ENCODE measurements at regions not wholly inside any gene's neighbourhood (a gene's known extent, or its start where the extent isn't known, plus 50 kb on each side); places are given as distances from the start of the nearest gene placed in this dataset.

- DNase-seq (ENCODE audit: low spot score), result no peak
Observed at GRCh38 chr13:103794526-103794925, 728.3 kb upstream of the SLC10A2 start.

- no peak for DNase-seq (ENCODE audit: low spot score)
Observed at GRCh38 chr13:103788061-103788652, 721.9 kb upstream of the SLC10A2 start.

- DNase-seq (ENCODE audit: low spot score), result no peak
Observed at GRCh38 chr13:103772576-103772975, 706.4 kb upstream of the SLC10A2 start.

GRCh38 chr13:103762523-103762922, 696.3 kb upstream of the SLC10A2 start:
- DNase-seq (ENCODE audit: low spot score), result no peak

- no peak for DNase-seq (ENCODE audit: low spot score)
Observed at GRCh38 chr13:103759361-103759760, 693.1 kb upstream of the SLC10A2 start.

- no peak for DNase-seq (ENCODE audit: low spot score)
Observed at GRCh38 chr13:103758222-103758621, 692.0 kb upstream of the SLC10A2 start.

GRCh38 chr13:103757361-103757760, 691.1 kb upstream of the SLC10A2 start:
- no peak for DNase-seq (ENCODE audit: low spot score)

- DNase-seq (ENCODE audit: low spot score), result no peak
Observed at GRCh38 chr13:103754783-103755182, 688.6 kb upstream of the SLC10A2 start.

- DNase-seq (ENCODE audit: low spot score), result no peak
Observed at GRCh38 chr13:103734837-103735236, 668.6 kb upstream of the SLC10A2 start.

GRCh38 chr13:103731959-103732358, 665.7 kb upstream of the SLC10A2 start:
- no peak for DNase-seq (ENCODE audit: low spot score)

GRCh38 chr13:103730407-103730806, 664.2 kb upstream of the SLC10A2 start:
- DNase-seq (ENCODE audit: low spot score), result no peak

GRCh38 chr13:103726808-103727207, 660.6 kb upstream of the SLC10A2 start:
- no peak for DNase-seq (ENCODE audit: low spot score)

GRCh38 chr13:103716718-103717117, 650.5 kb upstream of the SLC10A2 start:
- no peak for DNase-seq (ENCODE audit: low spot score)

GRCh38 chr13:103715335-103715734, 649.1 kb upstream of the SLC10A2 start:
- DNase-seq (ENCODE audit: low spot score), result no peak

GRCh38 chr13:103703246-103703645, 637.0 kb upstream of the SLC10A2 start:
- DNase-seq (ENCODE audit: low spot score), result no peak

- DNase-seq (ENCODE audit: low spot score), result no peak
Observed at GRCh38 chr13:103698000-103698399, 631.8 kb upstream of the SLC10A2 start.

GRCh38 chr13:103695320-103695719, 629.1 kb upstream of the SLC10A2 start:
- no peak for DNase-seq (ENCODE audit: low spot score)

- no peak for DNase-seq (ENCODE audit: low spot score)
Observed at GRCh38 chr13:103694471-103694870, 628.3 kb upstream of the SLC10A2 start.

GRCh38 chr13:103694033-103694432, 627.8 kb upstream of the SLC10A2 start:
- DNase-seq (ENCODE audit: low spot score), result no peak

GRCh38 chr13:103692442-103692841, 626.2 kb upstream of the SLC10A2 start:
- DNase-seq (ENCODE audit: low spot score), result no peak

GRCh38 chr13:103676329-103676728, 610.1 kb upstream of the SLC10A2 start:
- no peak for DNase-seq (ENCODE audit: low spot score)

GRCh38 chr13:103671547-103671946, 605.3 kb upstream of the SLC10A2 start:
- DNase-seq (ENCODE audit: low spot score), result no peak

GRCh38 chr13:103663996-103664395, 597.8 kb upstream of the SLC10A2 start:
- no peak for DNase-seq (ENCODE audit: low spot score)

- no peak for DNase-seq (ENCODE audit: low spot score)
Observed at GRCh38 chr13:103656311-103656710, 590.1 kb upstream of the SLC10A2 start.

GRCh38 chr13:103640606-103641005, 574.4 kb upstream of the SLC10A2 start:
- DNase-seq (ENCODE audit: low spot score), result no peak

Measured in SW480 (cell line).